ENCODE measurements at regions not wholly inside any gene's neighbourhood (a gene's known extent, or its start where the extent isn't known, plus 50 kb on each side); places are given as distances from the start of the nearest gene placed in this dataset.

DNA sequence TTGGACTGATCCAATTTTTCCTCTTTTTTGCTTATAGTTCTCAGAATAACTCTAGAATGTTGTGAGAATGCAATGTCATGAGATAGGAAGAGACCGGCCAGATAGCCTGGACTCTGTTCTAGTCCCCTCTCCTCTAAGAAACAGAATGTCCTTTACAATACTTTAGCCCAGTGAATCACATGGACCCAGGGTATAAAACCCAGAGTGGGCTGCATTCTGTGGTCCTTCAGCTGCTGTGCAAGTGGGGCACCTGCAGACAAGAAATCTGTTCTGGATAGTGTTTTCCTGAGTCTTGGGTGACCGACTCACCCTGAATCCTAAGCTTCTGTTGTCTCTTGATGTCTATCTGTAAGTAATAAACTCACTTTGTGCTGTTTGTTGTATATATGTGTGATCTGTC lies 368.6 kb upstream of the DPH6 start:
- no peak overlapping the region for H3K4me3 ChIP-seq (ENCODE audit: low read depth, low read length)
- no peak for DNase-seq (ENCODE audit: low read depth)
- TF ChIP-seq, protein P1, sequence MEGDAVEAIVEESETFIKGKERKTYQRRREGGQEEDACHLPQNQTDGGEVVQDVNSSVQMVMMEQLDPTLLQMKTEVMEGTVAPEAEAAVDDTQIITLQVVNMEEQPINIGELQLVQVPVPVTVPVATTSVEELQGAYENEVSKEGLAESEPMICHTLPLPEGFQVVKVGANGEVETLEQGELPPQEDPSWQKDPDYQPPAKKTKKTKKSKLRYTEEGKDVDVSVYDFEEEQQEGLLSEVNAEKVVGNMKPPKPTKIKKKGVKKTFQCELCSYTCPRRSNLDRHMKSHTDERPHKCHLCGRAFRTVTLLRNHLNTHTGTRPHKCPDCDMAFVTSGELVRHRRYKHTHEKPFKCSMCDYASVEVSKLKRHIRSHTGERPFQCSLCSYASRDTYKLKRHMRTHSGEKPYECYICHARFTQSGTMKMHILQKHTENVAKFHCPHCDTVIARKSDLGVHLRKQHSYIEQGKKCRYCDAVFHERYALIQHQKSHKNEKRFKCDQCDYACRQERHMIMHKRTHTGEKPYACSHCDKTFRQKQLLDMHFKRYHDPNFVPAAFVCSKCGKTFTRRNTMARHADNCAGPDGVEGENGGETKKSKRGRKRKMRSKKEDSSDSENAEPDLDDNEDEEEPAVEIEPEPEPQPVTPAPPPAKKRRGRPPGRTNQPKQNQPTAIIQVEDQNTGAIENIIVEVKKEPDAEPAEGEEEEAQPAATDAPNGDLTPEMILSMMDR (conservative IDR thresholded peaks at IDR 0.05; ENCODE audit: low read depth, low read length) = no peak

- no peak for DNase-seq (ENCODE audit: low read depth)
- TF ChIP-seq, protein P1 (conservative IDR thresholded peaks at IDR 0.05; ENCODE audit: low read depth, low read length) = no peak
- H3K4me3 ChIP-seq (ENCODE audit: low read depth, low read length) = no peak overlapping the region
Observed at GRCh38 chr15:35921046-35921445, 375.1 kb upstream of the DPH6 start.

DNA sequence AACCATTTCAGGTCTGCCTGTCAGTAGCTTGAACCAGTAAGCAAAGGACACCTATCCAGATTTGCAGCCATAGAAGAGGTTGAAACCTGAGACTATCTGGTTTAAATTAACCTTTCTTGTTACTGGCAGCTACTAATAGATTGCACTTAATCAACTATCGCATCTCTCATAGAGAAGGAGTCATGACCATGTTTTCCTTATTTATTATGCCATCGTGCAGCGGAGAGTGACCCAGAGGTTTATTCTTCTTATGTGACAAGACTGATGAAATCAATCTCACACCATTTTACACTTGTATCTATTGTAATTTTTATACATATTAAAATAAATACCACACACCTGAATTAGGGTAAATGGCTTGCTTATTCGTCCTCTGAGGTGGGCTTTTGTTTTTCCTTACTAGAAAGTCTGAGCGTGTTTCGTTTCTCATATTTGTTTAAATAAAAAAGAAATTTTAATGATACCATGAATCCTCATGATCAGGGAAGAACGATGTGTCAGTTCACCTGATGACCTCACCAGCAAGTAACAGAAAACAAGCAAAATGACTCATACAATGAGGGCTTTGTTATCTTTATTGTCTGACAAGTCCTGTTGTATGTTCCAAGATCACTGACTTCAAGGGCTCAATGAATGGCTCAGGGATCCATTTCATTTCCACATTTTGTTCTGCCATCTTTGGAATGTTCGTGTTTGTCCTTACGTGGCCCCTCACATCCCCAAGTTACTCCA lies 379.5 kb upstream of the DPH6 start:
- H3K4me3 ChIP-seq (ENCODE audit: low read depth, low read length) = no peak overlapping the region
- DNase-seq (ENCODE audit: low read depth) = no peak
- TF ChIP-seq, protein P1 (conservative IDR thresholded peaks at IDR 0.05; ENCODE audit: low read depth, low read length) = no peak

GRCh38 chr15:35926007-35926380 lies 380.0 kb upstream of the DPH6 start:
- no peak for DNase-seq (ENCODE audit: low read depth)
- H3K4me3 ChIP-seq (ENCODE audit: low read depth, low read length) = no peak overlapping the region
- TF ChIP-seq, protein P1 (conservative IDR thresholded peaks at IDR 0.05; ENCODE audit: low read depth, low read length) = no peak

DNA sequence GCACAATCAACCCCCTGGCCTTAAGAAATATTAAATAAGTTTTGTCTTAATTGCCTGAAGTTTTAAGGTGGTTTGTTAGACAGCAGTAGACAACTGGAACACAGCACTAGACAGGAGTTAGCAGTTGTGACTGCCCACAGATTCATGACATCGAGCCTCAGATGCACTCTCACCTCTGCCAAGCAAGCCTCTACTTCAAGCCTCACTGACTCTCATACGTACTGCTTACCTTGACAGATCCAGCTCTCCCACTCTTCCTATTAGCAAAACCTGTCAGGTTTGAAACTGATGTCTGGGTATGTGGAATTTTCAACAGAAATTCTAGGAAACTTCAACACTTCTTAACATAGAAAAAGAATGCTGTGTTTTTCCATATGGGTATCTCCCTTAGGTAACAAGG lies 382.9 kb upstream of the DPH6 start:
- DNase-seq (ENCODE audit: low read depth) = no peak
- TF ChIP-seq, protein P1 (conservative IDR thresholded peaks at IDR 0.05; ENCODE audit: low read depth, low read length) = no peak
- no peak overlapping the region for H3K4me3 ChIP-seq (ENCODE audit: low read depth, low read length)

DNA sequence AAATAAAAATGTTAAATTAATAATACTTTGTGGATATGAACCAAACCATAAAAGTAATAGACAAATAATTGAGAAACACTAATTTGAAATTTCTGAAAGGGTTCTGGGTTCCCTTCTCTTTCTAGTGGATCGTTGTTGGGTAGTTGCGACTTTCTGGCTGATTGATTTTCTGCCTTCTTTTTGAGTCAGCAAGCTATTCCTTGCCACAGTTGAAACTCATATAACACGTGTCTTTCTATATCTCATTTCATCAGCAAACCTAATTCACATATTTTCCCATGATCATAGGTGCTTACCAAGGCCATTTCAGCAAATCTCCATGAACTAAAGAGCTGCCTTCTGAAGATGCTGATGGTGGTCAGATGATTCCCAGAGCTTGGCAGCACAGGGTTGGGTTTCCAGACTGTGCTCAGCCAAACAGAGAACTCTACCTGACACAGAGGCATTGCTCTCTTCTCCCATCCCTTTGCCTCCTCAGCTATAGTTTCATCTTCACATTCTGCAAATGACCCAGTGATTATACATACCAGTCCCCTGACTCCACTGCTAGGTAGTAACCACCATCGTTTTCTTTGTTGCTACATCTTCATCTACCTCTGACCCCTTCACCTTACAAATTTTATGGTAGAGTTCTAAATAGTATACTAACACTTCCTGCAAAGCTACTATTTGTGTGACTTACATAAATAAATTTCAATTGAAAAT lies 383.9 kb upstream of the DPH6 start:
- TF ChIP-seq, protein P1 (conservative IDR thresholded peaks at IDR 0.05; ENCODE audit: low read depth, low read length) = no peak
- H3K4me3 ChIP-seq (ENCODE audit: low read depth, low read length) = no peak overlapping the region
- no peak for DNase-seq (ENCODE audit: low read depth)

Measured in epithelial cell of proximal tubule (primary cell).